GM11168 (cell line): ENCODE measurements at regions not wholly inside any gene's neighbourhood (a gene's known extent, or its start where the extent isn't known, plus 50 kb on each side); places are given as distances from the start of the nearest gene placed in this dataset.

Experiments
- in situ Hi-C: fragments of 300-500 bp; cut with MboI; formaldehyde crosslinking; loops from one replicate; pipeline ENCODE4 v1.12.0; 2022; ENCODE audit warnings: low sequenced_read_pairs; ENCODE audit not compliant: unreplicated experiment

GRCh38 chr21:32216293-32216692 lies 62.6 kb downstream of the MIS18A start:
- in situ Hi-C loops: no loop called here

GRCh38 chr21:32215306-32215685 lies 63.6 kb downstream of the MIS18A start:
- in situ Hi-C loops: no loop called here

- in situ Hi-C loops: no loop called here
Observed at GRCh38 chr21:32214654-32215305, 64.1 kb downstream of the MIS18A start.

- in situ Hi-C loops: no loop called here
Observed at GRCh38 chr21:32212116-32212515, 66.7 kb downstream of the MIS18A start.

GRCh38 chr21:32211306-32211705 lies 67.5 kb downstream of the MIS18A start:
- in situ Hi-C loops: no loop called here

GRCh38 chr21:32209580-32209979 lies 69.3 kb downstream of the MIS18A start:
- in situ Hi-C loops: no loop called here

GRCh38 chr21:32207406-32207716 lies 71.5 kb downstream of the MIS18A start:
- in situ Hi-C loops: no loop called here

- in situ Hi-C loops: no loop called here
Observed at GRCh38 chr21:32206631-32207405, 72.0 kb downstream of the MIS18A start.

- in situ Hi-C loops: no loop called here
Observed at GRCh38 chr21:32203877-32204480, 74.9 kb downstream of the MIS18A start.

GRCh38 chr21:32200029-32200428 lies 78.8 kb downstream of the MIS18A start:
- in situ Hi-C loops: no loop called here

- in situ Hi-C loops: no loop called here
Observed at GRCh38 chr21:32198384-32198783, 80.5 kb downstream of the MIS18A start.

- in situ Hi-C loops: no loop called here
Observed at GRCh38 chr21:32197896-32198295, 81.0 kb downstream of the MIS18A start.

- in situ Hi-C loops: no loop called here
Observed at GRCh38 chr21:32196001-32196400, 82.8 kb downstream of the MIS18A start.

GRCh38 chr21:32193098-32193465 lies 85.8 kb downstream of the MIS18A start:
- in situ Hi-C loops: no loop called here

- in situ Hi-C loops: no loop called here
Observed at GRCh38 chr21:32192291-32193097, 86.4 kb downstream of the MIS18A start.

- in situ Hi-C loops: no loop called here
Observed at GRCh38 chr21:32190493-32191144, 88.2 kb downstream of the MIS18A start.

- in situ Hi-C loops: no loop called here
Observed at GRCh38 chr21:32189688-32190483, 89.0 kb downstream of the MIS18A start.

GRCh38 chr21:32186804-32187203 lies 92.0 kb downstream of the MIS18A start:
- in situ Hi-C loops: no loop called here

- in situ Hi-C loops: no loop called here
Observed at GRCh38 chr21:32185726-32186125, 93.1 kb downstream of the MIS18A start.

GRCh38 chr21:32185103-32185502 lies 93.7 kb downstream of the MIS18A start:
- in situ Hi-C loops: no loop called here
